ENCODE measurements at regions not wholly inside any gene's neighbourhood (a gene's known extent, or its start where the extent isn't known, plus 50 kb on each side); places are given as distances from the start of the nearest gene placed in this dataset.
A peak's percentile ranks its signal among the peaks of the same experiment; 100 is the strongest.

DNA sequence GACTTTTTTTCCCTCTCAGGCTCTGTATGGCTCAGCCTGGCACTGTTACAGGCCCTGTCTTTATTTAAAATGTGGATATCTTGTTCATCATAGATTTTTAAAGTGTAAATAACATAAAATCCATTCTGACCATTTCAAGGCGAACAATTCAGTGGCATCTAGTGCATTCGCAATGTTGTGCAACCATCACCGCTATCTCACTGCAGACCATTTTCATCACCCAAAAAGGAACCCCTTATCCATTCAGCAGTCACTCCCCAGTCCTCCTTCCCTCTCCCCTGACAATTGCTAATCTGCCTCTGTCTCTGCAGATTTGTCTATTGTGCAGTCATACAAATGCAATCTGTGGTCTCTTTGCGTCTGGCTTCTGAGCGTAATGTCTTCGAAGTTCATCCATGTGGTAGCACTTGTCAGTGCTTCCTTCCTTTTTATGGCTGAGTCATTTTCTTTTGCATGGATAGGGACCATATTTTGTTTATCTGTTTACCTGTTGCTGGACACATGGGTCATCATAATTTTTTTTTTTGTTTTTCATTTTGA, 148.8 kb upstream of the LHX5 start:
- no peak for DNase-seq (ENCODE audit: low read depth, low spot score)

DNA sequence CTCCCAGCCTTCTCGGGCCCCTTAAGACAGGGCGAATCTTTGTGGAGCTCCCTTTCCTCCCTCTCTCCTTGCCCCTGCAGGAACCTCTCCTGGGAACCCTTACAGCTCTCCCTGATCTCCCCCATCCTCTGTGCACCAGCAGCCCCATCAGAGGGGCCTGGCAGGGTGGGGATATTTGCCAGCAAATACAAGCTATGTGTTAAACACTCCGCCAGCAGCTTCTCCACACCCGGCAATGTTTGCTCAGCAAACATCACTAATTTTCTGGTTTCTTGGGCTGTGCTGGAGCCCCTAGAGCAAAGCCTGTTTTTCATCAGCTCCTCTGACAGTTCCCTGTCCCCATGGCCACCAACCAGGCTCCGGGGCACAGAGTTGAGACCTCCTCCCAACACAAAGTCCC, 147.5 kb upstream of the LHX5 start:
- no peak for DNase-seq (ENCODE audit: low read depth, low spot score)

DNA sequence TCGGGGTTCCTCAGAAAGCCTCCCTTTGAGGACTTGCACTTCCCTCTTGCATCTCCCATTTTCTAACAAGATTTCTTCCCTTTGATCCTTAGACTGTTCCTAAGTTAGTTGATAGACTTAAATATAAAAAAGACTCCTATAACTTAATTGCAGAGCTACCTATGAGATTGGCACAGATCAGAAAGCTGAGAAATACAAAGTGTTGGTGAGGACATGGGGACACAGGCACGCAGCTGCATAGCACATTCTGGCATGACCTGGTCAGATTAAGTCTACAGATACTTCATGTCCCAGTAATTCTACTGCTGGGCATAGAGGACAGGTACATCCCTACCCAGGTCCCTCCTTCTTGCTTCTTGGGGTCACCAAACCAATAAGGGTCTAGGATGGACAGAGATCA, 141.7 kb upstream of the LHX5 start:
- no peak for DNase-seq (ENCODE audit: low read depth, low spot score)

DNA sequence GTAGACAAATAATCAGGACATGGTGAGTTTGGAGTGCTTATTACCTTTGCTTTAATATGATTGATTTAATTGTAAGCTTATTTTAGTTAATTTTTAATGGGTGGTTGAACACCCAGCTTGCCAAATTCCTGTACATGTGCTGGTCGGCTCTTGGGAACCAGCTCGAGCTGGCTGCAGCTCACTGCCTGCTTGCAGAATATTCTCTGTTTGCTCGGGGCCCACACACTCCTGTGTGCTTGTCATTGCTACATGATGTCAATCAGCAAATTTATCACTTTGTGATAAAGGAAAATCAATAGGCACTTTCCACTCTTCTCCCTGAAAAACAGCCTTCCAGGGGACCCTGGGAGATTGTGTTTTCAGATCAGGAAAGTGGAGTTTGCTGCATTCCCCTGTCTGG, 141.1 kb upstream of the LHX5 start:
- no peak for DNase-seq (ENCODE audit: low read depth, low spot score)

DNA sequence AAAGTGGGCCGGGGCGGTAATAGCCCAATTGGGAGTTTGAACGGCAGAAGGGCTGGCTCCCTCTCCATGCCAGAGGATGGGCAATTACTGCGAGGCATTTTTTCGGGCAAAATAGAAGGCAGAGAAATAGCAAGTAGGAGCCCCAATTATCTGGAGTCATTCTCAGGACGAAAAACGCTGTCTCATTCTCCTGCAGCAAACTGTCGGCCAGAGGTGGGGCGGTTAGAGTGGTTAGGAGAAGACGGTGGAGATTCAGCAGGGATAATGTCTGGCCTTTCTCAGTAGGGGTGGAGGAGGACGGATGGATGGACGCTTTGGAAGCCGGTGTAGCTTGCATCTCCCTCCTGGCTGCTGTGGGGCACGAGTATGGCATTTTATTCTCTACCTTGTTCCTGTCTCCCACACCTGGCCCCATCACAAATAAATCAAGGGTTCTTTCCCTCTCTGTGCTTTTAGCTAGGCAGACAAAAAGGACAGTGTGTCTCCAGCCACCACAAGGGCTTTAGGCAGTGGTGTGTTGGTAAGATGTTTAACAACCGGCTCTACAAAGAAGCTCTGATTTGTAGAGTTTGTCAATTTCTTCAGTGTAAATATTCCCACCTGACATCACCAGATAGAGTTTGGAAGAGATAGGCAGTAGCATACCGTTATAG, 140.5 kb upstream of the LHX5 start:
- DNase-seq (ENCODE audit: low read depth, low spot score), result no peak

DNA sequence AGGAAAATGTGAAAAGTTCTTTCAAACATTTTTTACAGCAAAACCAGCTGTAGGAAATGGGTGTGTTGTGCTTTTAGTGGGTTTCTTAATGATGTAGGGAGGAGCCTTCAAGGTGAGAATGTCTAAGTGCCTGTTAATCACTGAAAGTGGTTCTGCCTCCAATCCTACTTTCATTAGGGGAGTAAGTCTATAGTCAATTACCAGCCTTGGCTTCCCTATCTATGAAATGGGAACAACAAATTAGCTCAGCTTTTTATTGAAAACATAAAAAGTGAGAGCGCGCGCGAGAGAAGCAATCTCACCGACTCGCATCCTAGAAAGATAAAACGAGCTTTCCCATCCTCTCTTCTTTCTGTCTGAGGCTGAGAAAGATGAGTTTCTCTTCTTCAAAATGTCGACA, 140.0 kb upstream of the LHX5 start:
- DNase-seq (ENCODE audit: low read depth, low spot score), result no peak

DNA sequence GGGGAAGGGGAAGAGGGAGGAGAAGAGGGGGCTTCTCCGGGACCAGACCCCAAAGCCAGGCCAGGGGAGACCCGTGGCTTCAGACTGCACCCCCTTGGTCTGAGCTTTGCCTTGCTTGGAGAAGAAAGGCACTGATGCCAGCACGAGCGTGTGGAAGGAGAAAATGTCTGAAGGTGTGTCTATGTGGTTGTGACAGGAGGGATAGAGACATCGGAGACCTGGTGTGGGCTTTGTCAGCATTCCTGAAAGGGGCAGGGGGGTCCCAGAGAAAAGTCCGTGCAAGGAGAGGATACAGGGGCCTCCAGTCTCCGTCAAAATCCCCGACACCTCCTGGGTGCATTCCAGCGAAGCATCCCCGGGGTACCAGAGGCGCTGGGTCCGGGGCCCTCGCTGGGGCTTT, 139.0 kb upstream of the LHX5 start:
- no peak for DNase-seq (ENCODE audit: low read depth, low spot score)

DNA sequence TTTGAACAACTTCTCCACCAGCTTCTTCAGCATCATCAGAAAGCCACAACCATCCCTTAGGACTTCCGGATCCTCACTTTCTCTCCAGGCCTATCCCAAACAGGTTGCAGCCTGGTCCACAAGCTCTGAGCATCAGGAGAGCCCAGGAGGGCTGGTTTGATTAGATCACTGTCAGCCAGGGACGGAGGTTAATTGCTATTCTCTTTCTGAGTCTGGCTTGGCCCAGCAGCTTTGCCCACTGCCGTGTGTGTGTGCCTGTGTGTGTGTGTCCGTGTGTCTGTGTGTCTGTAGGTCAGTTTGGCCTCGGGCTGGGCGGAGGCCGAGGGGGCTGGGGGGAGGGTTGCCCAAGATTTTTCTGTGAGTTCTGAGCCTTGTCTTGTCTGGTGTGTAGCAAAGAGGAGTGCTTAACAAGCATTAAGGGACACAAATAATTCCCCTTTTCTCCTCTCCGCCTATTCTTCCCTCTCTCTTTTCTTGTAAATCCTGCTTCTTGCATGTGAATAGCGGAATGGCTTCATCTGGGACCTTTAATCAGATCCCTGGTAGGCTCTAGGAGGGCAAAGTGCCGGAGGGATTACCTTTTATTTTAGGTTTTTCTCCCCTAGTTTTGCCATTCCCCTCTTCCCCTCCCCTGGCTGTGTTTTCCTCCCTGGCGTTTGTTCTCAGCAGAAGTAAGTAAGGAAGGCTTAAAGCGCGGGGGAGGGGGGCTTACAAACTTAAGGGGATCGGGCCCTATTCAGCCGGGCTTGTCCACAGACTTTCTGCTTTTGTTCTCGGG, 138.2 kb upstream of the LHX5 start:
- DNase-seq (ENCODE audit: low read depth, low spot score), result no peak

DNA sequence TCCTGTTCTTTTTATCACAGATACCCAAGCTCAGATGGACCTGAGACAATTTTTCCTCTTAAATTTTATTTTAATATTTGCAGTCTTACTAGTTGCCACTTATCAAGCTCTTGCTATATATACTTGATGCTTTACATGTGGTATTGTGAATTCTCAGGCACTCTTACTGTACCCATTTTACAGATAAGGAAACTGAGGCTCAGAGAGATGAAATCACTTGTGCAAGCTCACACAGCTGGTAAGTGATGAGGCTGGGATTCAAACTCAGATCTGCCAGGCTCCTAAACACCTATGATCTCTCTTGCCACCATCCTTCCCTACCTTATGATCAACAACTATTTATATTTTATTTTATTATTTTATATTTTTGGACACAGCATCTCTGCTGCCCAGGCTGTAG, 133.0 kb upstream of the LHX5 start:
- DNase-seq (ENCODE audit: low read depth, low spot score), result no peak

DNA sequence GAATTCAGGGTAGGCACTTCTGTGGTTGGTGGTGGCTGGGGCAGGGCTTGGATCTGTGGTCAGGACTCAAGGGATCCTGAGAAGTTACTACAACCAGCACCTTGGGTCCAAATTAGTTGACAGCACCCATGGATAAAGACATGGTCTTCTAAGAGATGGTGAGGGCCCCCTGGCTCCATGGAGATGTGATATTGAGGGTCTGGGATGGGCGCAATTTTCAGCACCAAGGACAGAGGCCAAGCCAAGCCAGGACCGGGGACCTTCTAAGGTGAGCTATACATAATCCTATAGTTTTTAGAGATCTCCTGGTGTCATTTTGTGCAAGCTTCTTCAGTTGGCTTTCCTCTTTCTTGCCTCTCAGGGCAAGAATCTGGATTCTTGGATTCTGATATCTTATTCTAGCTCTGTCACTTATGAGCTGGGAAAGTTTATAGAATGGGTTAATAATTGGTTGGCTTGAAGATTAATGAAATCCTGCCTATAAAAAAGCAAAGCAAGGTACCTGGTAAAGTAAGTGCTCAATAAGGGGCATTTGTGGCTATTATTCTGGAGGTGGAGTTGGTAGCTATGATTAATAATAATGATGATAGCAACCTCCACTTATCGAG, 130.1 kb upstream of the LHX5 start:
- DNase-seq (ENCODE audit: low read depth, low spot score), result peak; percentile 13

DNA sequence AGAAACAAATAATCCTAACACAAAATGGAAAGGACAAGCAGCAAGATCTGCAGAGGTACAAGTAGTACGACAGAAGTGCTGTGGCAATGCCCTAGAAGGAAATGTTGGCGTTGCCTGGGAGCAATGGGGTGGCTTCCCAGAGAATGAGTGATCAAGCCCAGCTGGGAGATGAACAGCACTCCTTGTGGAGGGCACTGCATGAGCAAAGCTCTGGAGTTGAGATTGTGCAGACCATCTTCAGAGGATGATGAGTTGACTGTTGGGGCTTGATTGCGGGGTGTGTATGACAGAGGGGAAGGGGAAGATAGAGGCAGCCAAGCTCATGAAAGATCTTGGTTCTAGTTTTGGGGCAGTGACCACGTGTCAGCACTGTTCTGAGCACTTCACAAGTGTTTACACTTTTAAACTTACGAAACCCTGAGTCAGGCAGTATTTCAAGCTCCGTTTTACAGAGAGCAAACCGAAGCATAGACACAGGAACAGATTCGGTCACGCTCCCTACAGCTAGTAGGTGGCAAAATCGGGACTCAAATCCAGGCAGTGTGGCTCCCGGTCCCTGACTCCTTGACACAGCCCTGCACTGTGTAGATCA, 127.2 kb upstream of the LHX5 start:
- DNase-seq (ENCODE audit: low read depth, low spot score), result no peak

DNA sequence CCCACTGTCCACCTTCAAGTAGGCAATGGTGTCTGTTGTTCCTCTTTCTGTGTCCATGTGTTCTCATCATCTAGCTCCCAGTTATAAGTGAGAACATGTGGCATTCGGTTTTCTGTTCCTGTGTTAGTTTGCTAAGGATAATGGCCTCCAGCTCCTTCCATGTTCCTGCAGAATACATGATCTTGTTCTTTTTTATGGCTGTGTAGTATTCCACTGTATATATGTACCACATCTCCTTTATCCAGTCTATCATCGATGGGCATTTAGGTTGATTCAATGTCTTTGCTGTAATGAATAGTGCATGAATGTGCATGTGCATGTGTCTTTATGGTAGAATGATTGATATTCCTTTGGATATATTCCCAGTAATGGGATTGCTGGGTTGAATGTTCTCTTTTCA, 123.3 kb upstream of the LHX5 start:
- DNase-seq (ENCODE audit: low read depth, low spot score), result no peak

DNA sequence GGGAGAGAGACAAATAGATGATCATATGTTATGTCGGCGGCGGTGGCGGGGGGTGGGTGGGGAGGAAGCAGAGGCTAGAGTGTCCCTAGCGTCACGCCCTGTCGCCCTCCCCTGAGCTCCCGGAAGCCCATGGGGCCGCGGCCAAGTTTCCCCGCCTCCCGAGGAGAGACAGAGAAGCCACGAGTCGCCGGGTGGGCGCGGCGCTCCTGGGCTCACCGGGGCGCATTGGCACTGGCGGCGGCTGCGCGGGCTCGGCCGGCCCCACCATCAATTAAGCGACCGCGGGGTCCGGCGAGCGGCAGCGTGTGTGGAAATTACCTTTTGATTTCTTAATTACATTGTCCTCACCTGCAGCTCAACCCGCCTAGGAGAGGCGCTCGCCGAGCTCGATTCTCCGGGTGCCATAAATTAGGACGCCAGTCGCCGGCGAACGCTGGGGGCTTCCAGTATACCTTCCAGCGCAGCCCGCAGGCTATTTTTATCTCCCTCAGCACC, 119.9 kb upstream of the LHX5 start:
- no peak for DNase-seq (ENCODE audit: low read depth, low spot score)

DNA sequence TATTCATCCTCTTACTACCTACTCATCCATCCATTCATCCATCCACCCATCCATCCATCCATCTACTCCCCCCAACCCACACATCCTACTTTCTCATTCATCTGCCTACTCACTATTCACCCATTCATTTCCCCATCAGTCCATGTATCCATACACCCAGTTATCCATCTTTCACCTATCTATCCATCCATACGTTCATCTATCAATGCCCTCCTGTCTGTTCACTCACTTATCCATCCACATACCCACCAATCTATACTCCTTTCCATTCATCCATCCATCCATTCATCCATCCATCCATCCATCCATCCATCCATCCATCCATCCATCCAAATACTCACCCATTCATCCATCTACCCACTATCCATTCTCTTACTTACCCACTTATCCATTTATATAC, 117.8 kb upstream of the LHX5 start:
- DNase-seq (ENCODE audit: low read depth, low spot score), result no peak

DNA sequence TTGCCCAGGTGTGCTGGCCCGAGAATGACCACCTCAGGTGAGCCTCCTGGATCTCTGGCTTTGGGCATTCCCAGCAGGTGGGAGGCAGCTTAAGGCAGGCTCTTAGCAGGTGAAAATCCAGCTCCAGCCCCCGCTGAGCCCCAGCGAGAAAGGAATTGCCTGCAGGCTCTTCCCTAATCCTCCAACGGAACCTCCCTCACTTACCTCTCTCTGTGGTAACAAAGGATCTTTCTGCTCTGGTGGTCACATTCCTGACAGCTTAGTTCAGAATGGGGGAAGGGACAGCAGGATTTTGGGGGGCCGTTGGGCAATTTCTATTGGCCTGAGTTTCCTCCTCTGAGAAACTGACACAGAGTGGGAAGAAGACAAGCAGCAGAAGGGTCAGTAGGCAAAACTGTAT, 116.0 kb upstream of the LHX5 start:
- no peak for DNase-seq (ENCODE audit: low read depth, low spot score)

DNA sequence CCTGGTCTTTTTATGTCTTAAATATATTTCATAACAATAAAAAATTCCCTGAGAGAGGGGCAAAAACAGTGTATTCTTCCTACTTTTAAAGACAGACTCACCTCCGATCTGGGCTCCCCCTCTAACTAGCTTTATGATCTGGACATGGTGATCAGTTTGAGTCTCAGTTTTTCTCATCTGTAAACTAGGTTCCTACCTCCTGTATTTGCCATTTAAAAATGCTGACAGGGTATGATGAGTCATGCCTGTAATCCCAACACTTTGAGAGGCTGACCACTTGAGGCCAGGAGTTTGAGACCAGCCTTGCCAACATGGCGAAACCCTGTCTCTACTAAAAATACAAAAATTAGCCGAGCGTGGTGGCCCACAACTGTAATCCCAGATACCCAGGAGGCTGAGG, 114.8 kb upstream of the LHX5 start:
- DNase-seq (ENCODE audit: low read depth, low spot score), result no peak

DNA sequence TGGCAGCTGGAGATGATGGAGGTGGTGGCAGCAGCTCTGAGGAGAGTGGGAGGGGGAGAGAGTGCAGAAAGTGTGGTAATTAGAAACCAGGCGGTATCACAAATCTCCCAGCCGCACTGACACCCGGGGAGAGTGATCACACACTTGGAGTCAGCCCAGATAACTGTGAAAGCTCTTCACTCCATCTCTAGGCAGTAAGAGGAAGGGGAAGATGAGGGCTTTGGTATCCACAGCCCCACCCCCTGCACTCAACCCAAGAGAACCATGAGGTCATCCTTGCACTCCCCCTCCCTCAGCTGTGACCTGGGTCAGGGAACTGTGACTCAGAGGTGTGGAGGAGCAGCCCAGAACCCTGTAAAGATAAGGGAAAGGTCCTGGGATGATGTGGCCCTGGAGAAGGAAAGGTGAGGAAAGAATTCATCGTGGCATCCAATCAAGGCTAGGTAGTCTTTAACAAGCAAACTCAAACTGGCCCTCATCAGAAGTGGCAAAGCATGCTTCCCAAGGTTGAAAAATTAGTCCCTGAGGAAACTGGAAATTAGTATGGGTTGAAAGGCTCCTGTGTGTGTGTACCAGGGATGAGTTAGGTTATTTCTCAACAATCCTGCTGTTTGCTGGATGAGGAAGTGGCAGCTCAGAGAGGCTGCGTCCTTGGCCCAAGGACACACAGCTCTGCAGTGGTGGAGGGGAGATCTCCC, 111.0 kb upstream of the LHX5 start:
- DNase-seq (ENCODE audit: low read depth, low spot score), result no peak

DNA sequence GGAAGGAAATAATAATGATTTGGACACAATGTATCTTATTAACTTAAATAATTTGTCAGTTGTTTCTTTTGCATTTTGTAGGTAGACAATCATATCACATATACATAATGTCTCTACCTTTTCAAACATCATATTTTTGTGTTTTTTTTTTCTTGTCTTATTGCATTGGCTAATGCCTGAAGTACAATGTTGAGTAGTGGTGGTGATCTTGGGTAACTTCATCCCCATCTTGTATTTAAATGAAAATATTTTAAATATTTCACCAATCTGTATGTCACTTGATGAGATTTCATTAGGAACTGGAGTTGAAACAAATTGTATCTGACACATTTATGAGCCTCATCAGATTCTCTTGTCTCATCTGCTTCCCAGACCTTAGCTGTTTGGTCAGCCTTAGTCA, 109.7 kb upstream of the LHX5 start:
- no peak for DNase-seq (ENCODE audit: low read depth, low spot score)

DNA sequence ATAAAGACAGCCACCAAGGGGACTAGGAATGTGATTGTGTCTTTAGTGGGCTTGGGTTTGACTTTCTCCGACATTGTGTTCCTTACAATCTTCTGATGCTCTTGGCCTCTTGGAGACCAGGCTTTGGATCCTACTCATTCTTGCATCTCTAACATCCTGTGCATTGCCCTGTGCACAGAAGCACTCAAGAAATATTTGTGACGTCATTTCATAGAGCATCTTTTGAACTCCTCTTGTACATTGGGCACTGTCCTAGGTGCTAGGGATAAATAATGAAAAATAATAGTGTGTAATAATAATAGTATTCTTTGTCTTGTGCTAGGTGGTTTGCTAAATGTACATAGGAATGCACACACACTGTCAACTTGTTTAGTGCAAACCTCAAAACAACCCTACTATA, 108.8 kb upstream of the LHX5 start:
- no peak for DNase-seq (ENCODE audit: low read depth, low spot score)

DNA sequence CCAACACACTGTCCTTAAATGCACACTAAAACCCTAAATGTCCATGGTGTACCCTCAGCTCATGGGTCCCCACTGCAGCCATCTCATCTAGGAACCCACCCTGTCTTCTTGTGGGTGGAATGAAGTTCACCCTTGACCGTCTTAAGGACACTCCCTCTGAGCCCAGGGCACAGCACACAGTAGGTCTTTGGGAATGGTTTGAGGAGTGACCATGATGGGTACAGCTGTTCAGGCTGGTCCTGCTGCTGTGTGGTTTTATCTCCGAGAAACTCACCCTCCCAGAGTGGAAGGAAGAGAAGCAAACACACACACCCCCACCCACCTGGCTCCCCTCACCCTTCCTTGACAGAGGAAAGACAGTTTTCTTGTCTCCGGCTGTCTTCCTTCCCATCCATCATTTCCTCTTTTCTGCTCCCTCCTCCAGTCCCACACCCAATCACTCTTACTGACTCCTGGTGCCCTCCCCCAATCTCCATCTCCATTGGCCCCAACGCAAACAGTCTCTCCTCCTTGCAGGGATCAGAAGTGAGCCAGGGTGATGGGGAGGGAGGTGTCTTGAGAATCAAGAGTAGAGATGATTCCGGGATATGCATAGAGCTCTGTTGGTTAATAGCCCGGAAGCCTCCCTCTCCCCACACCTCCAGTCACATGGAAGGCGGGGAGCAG, 105.9 kb upstream of the LHX5 start:
- no peak for DNase-seq (ENCODE audit: low read depth, low spot score)

DNA sequence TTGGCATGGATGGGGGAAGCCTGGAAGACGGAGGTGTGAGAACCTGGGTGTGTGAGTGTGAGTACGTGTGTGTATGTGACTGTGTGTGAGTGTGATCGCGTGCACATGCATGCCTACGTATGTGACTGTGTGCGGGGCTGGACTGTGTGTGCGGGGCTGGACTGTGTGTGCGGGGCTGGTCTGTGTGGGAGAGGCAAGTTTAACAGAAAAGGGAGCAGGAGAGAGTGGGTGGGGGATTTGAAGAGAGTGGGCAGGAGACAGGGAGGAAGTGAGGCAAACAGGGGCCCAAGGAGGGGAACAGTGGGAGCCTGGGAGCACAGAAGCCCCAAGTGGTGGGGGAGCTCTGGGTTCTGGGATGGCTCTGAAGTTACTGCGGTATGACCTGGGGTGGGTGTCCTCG, 103.7 kb upstream of the LHX5 start:
- no peak for DNase-seq (ENCODE audit: low read depth, low spot score)

Measured in astrocyte of the hippocampus (primary cell).